ENCODE measurements at regions not wholly inside any gene's neighbourhood (a gene's known extent, or its start where the extent isn't known, plus 50 kb on each side); places are given as distances from the start of the nearest gene placed in this dataset.
A peak's percentile ranks its signal among the peaks of the same experiment; 100 is the strongest.

DNA sequence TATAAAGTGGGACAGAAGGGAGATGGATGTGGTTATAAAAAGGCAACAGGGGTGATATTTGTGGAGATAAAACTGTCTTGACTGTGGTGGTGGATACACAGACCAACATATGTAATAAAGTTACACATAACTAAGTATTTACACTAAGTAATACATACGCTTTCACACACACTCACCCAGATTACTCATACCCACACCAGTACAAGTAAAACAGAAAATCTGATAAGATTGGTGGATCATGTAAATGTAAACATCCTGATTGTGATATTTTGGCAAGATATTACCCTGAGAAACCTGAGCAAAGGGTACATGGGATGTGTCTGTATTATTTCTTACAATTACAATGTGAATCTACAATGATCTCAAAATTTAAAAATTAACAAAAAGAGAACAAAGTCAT, 53.3 kb upstream of the SLIT3 start:
- no peak for DNase-seq (ENCODE audit: low spot score)

DNA sequence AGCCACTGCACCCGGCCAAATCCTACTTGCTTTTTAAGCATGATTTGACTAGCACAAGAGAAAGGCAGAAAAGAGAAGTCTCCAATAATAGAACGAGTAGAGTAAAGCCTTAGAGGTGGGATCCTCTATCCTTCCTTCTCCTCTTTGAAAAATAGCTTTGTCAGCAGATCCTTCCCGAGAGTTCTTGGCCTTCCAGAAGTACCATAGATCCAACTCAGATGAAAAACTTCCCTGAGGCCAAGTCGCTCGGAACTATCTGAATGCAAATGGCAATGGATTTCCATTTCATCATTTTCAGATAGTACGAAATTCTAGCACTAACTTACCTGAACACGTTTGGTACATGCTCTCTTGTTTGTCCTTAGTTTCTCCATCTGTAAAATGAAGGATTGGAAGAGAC, 52.0 kb upstream of the SLIT3 start:
- no peak for DNase-seq (ENCODE audit: low spot score)

DNA sequence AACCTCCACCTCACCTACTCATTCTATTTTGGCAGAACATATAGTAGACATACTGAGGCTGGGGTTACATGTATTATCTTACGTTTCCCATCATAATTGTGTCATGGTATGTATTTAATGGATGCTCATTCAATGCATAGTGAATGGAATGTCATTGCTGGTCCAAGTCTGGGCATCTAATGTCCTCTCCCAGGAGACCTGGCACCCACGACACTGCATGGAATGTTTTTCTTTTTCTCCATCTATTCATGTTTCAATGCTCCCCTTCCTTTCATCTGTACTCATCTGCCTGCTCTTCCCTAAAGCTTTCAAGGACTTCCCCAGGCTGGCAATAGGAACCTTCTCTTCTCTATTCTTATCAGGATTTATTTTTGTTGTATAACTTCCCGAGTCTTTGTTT, 50.8 kb upstream of the SLIT3 start:
- DNase-seq (ENCODE audit: low spot score) = no peak

DNA sequence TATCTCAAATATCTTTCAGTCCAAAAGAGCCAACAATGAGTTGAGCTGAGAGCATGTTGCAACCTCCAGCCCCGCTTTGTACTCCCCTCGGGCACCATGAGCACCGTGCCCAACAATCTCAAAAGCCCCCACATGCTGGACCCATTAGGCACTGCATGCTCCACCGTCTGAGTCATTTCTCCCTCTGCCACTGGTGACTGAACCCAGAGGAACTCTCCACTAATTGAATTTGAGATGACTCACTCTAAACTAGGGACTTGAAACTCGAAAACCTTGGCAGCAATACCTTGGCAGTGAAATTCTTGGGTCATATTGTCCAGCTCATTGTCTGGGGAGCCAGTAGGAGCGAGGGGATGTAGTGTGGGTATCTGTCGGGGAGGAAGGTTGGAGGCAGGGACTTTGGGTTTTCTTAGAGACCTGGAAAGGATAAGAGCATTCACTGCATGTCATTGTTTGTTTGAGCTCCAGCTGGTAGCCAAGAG, 49.9 kb upstream of the SLIT3 start:
- DNase-seq (ENCODE audit: low spot score) = peak; percentile 17

All from Ammon's horn (tissue), 1 donor.